Fibroblast of lung (primary cell): ENCODE measurements at regions not wholly inside any gene's neighbourhood (a gene's known extent, or its start where the extent isn't known, plus 50 kb on each side); places are given as distances from the start of the nearest gene placed in this dataset.
A peak's percentile ranks its signal among the peaks of the same experiment; 100 is the strongest.

Experiments
- DNase-seq, 2 donors: peaks; one replicate each; pipeline versions ENCODE4 v3.0.0 to v3.0.0-alpha.2; 2010; ENCODE audit warnings: low read depth in 2 of 2
- H2AFZ ChIP-seq: 2 replicates; pipeline ENCODE4 v1.5.1; 2012; ENCODE audit warnings: low read length, control low read depth, inconsistent platforms
- H3K27ac ChIP-seq: 2 replicates; pipeline ENCODE4 v1.5.1; 2011; ENCODE audit warnings: low read length, control low read depth; ENCODE audit not compliant: insufficient read depth
- H3K27me3 ChIP-seq: 2 replicates; pipeline ENCODE4 v1.5.1; 2011; ENCODE audit warnings: mild to moderate bottlenecking, low read length; ENCODE audit not compliant: control insufficient read depth, insufficient read depth
- H3K36me3 ChIP-seq: 2 replicates; pipeline ENCODE4 v1.5.1; 2011; ENCODE audit warnings: low read length; ENCODE audit not compliant: control insufficient read depth, insufficient read depth
- H3K4me1 ChIP-seq: 2 replicates; pipeline ENCODE4 v1.5.1; 2011; ENCODE audit warnings: low read length; ENCODE audit not compliant: control insufficient read depth, insufficient read depth; ENCODE audit errors: extremely low read depth
- H3K4me2 ChIP-seq: 2 replicates; pipeline ENCODE4 v1.5.1; 2011; ENCODE audit warnings: low read length, control low read depth; ENCODE audit not compliant: insufficient read depth; ENCODE audit errors: extremely low read depth
- H3K4me3 ChIP-seq, 4 experiments: fragments of 200-600 bp in 1 of 4; sonication (generic) in 1 of 4; replicated peaks in 1 of 4; 2 replicates each; pipeline ENCODE4 v1.5.1; 2011 to 2016; ENCODE audit warnings: low read length in 4 of 4, low read depth in 3 of 4, mild to moderate bottlenecking in 3 of 4, control low read depth in 2 of 4, inconsistent platforms in 1 of 4, mixed read lengths in 1 of 4; ENCODE audit not compliant: insufficient read depth in 1 of 4; ENCODE audit errors: control extremely low read depth in 1 of 4
- H3K79me2 ChIP-seq: 2 replicates; pipeline ENCODE4 v1.5.1; 2012; ENCODE audit warnings: mild to moderate bottlenecking, low read length, inconsistent platforms; ENCODE audit not compliant: control insufficient read depth, insufficient read depth
- H3K9ac ChIP-seq: 2 replicates; pipeline ENCODE4 v1.5.1; 2011; ENCODE audit warnings: mild to moderate bottlenecking, low read length, control low read depth; ENCODE audit not compliant: insufficient read depth
- H3K9me3 ChIP-seq: 2 replicates; pipeline ENCODE4 v1.5.1; 2012; ENCODE audit warnings: low read depth, low read length; ENCODE audit not compliant: control insufficient read depth, insufficient read depth
- H4K20me1 ChIP-seq: 2 replicates; pipeline ENCODE4 v1.5.1; 2011; ENCODE audit warnings: low read length; ENCODE audit not compliant: control insufficient read depth, insufficient read depth; ENCODE audit errors: extremely low read depth
- EZH2 ChIP-seq: IDR thresholded peaks from 2 replicates; pipeline ENCODE4 v1.5.1; 2012; ENCODE audit warnings: low read length, control low read depth, mild to moderate bottlenecking; ENCODE audit errors: missing control alignments
- TF ChIP-seq, protein P1 (sequence below), 2 donors: IDR thresholded peaks in 1 of 2; conservative IDR thresholded peaks in 1 of 2; 1 replicate in 1 of 2; 2 replicates in 1 of 2; pipeline ENCODE4 v1.5.1; 2011 to 2012; ENCODE audit warnings: low read length in 2 of 2, control low read depth in 1 of 2, inconsistent platforms in 1 of 2, low read depth in 1 of 2, mild to moderate bottlenecking in 1 of 2

DNA sequence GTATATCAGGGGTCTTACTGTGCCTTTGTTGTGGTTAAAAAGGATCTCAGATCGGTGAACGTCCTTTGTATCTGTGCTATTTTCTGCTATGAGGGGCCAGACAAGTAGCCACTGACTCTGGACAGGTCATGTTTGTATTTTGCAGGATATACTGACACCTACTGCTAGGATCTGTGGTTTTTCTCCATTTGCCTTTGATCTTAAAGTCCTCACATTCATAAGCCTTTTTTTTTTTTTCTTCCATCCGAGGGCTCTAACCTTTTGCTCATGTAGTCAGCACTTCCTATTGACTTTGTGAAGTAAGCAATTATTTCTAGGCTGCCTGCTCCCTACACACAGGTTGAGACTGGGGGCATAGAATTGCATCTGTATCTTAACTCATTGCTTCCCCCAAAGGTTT lies 106.2 kb downstream of the SLITRK5 start:
- peak; percentile 1 to 31 for DNase-seq
- no peak overlapping the region for H3K4me3 ChIP-seq
- H3K27me3 ChIP-seq: no peaks in the 10 kb centered on the region
- H3K36me3 ChIP-seq: no peaks in the 10 kb centered on the region
- no peak overlapping the region for H3K4me2 ChIP-seq
- H2AFZ ChIP-seq: no peak overlapping the region
- no peak for TF ChIP-seq EZH2
- TF ChIP-seq, protein P1, sequence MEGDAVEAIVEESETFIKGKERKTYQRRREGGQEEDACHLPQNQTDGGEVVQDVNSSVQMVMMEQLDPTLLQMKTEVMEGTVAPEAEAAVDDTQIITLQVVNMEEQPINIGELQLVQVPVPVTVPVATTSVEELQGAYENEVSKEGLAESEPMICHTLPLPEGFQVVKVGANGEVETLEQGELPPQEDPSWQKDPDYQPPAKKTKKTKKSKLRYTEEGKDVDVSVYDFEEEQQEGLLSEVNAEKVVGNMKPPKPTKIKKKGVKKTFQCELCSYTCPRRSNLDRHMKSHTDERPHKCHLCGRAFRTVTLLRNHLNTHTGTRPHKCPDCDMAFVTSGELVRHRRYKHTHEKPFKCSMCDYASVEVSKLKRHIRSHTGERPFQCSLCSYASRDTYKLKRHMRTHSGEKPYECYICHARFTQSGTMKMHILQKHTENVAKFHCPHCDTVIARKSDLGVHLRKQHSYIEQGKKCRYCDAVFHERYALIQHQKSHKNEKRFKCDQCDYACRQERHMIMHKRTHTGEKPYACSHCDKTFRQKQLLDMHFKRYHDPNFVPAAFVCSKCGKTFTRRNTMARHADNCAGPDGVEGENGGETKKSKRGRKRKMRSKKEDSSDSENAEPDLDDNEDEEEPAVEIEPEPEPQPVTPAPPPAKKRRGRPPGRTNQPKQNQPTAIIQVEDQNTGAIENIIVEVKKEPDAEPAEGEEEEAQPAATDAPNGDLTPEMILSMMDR (conservative IDR thresholded peaks at IDR 0.05 in 1 of 2, IDR thresholded peaks at IDR 0.05 in 1 of 2; ENCODE audit: low read depth in 1 of 2, low read length in 2 of 2): peak in 1 of 2 donors; percentile 4
- H3K4me1 ChIP-seq: no peaks in the 10 kb centered on the region
- no peaks in the 10 kb centered on the region for H4K20me1 ChIP-seq
- no peak overlapping the region for H3K9ac ChIP-seq
- no peak overlapping the region for H3K27ac ChIP-seq
- no peaks in the 10 kb centered on the region for H3K9me3 ChIP-seq
- no peaks in the 10 kb centered on the region for H3K79me2 ChIP-seq

DNA sequence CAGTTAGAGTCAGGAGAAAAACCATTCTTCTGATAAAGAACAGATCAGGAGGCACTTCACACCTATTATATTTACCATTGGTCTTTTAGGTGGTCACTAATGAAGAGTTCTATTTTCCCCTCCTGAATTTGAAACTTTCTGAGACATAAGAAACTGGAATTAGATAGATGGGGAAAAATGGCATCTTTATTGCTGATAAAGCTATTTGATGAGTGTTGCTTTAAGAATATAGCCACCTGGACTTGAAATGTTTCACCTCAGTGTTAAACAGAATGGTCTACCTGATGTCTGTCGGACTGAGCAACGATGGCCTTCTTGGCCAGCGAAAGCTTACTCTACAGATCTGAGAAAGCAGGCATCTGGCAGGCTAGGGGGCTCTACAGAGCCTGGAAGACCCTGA lies 107.0 kb downstream of the SLITRK5 start:
- no peaks in the 10 kb centered on the region for H3K4me1 ChIP-seq
- no peaks in the 10 kb centered on the region for H3K36me3 ChIP-seq
- H3K27ac ChIP-seq: no peak overlapping the region
- no peaks in the 10 kb centered on the region for H3K79me2 ChIP-seq
- H3K4me3 ChIP-seq: no peak overlapping the region
- no peak overlapping the region for H3K9ac ChIP-seq
- no peaks in the 10 kb centered on the region for H3K27me3 ChIP-seq
- no peak overlapping the region for H2AFZ ChIP-seq
- no peak overlapping the region for H3K4me2 ChIP-seq
- TF ChIP-seq, protein P1 (conservative IDR thresholded peaks at IDR 0.05 in 1 of 2, IDR thresholded peaks at IDR 0.05 in 1 of 2; ENCODE audit: low read depth in 1 of 2, low read length in 2 of 2): no peak
- TF ChIP-seq EZH2: no peak
- no peak for DNase-seq
- no peaks in the 10 kb centered on the region for H4K20me1 ChIP-seq
- H3K9me3 ChIP-seq: no peaks in the 10 kb centered on the region

DNA sequence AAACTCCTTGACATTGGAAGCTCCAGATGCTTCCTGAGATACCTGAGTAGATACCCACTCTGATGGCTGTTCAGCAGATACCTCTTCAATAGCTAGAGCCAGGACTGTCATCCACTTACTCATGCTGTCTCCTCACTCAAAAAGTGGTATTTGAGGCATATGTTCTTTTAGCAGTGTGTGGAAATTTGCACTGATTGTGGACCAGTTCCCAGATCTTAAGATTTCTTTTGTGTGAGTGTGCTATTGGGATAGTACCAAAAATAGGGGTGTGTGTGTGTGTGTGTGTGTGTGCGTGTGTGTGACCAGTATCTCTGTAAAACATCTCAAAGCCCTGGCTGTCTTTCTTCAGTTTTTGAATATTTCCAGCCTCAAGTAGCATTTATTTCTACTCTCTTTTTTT lies 108.3 kb downstream of the SLITRK5 start:
- Histone ChIP-seq H4K20me1 (no peaks in the 10 kb centered on the region), H3K9ac (no peak overlapping the region), H3K27ac (no peak overlapping the region), H3K4me3 (no peak overlapping the region), H3K27me3 (no peaks in the 10 kb centered on the region), H3K9me3 (no peaks in the 10 kb centered on the region), H2AFZ (no peak overlapping the region), H3K4me2 (no peak overlapping the region), H3K4me1 (no peaks in the 10 kb centered on the region), H3K79me2 (no peaks in the 10 kb centered on the region), H3K36me3 (no peaks in the 10 kb centered on the region)
- TF ChIP-seq, protein P1 (conservative IDR thresholded peaks at IDR 0.05 in 1 of 2, IDR thresholded peaks at IDR 0.05 in 1 of 2; ENCODE audit: low read depth in 1 of 2, low read length in 2 of 2): no peak
- no peak for TF ChIP-seq EZH2
- DNase-seq: peak; percentile 25 to 64
